ENCODE measurements at regions not wholly inside any gene's neighbourhood (a gene's known extent, or its start where the extent isn't known, plus 50 kb on each side); places are given as distances from the start of the nearest gene placed in this dataset.
"Not testable (repeated sequence)": the region's sequence is repeated elsewhere in the genome, so short reads cannot be mapped to it uniquely, and the experiment has no call there.

GRCh38 chr2:17249249-17249648, 269.0 kb downstream of the RAD51AP2 start:
- no peak for DNase-seq

- no peak for DNase-seq
Measured at GRCh38 chr2:17245906-17246305, 272.3 kb downstream of the RAD51AP2 start.

- DNase-seq, result no peak
Measured at GRCh38 chr2:17242813-17243485, 275.3 kb downstream of the RAD51AP2 start.

GRCh38 chr2:17239550-17239949, 278.7 kb downstream of the RAD51AP2 start:
- DNase-seq, result no peak

GRCh38 chr2:17235167-17235566, 283.1 kb downstream of the RAD51AP2 start:
- no peak for DNase-seq

- DNase-seq, result no peak
Measured at GRCh38 chr2:17232776-17233556, 285.3 kb downstream of the RAD51AP2 start.

- DNase-seq, result no peak
Measured at GRCh38 chr2:17231394-17231965, 286.8 kb downstream of the RAD51AP2 start.

- DNase-seq, result no peak
Measured at GRCh38 chr2:17229414-17229813, 288.8 kb downstream of the RAD51AP2 start.

GRCh38 chr2:17228461-17228860, 289.8 kb downstream of the RAD51AP2 start:
- DNase-seq, result no peak

GRCh38 chr2:17227856-17228255, 290.4 kb downstream of the RAD51AP2 start:
- no peak for DNase-seq

- no peak for DNase-seq
Measured at GRCh38 chr2:17226941-17227490, 291.2 kb downstream of the RAD51AP2 start.

- no peak for DNase-seq
Measured at GRCh38 chr2:17223211-17223610, 295.0 kb downstream of the RAD51AP2 start.

- no peak for DNase-seq
Measured at GRCh38 chr2:17208511-17208910, 309.7 kb downstream of the RAD51AP2 start.

- DNase-seq, result no peak
Measured at GRCh38 chr2:17206771-17207170, 311.5 kb downstream of the RAD51AP2 start.

- not testable (repeated sequence) for DNase-seq
Measured at GRCh38 chr2:17204214-17204613, 314.0 kb downstream of the RAD51AP2 start.

GRCh38 chr2:17202628-17203027, 315.6 kb downstream of the RAD51AP2 start:
- DNase-seq, result not testable (repeated sequence)

- DNase-seq, result no peak
Measured at GRCh38 chr2:17199741-17200140, 318.5 kb downstream of the RAD51AP2 start.

GRCh38 chr2:17196380-17196779, 321.9 kb downstream of the RAD51AP2 start:
- DNase-seq, result no peak

- DNase-seq, result no peak
Measured at GRCh38 chr2:17195016-17195415, 323.2 kb downstream of the RAD51AP2 start.

GRCh38 chr2:17194083-17194482, 324.2 kb downstream of the RAD51AP2 start:
- DNase-seq, result no peak

- DNase-seq, result not testable (repeated sequence)
Measured at GRCh38 chr2:17193433-17193890, 324.8 kb downstream of the RAD51AP2 start.

- no peak for DNase-seq
Measured at GRCh38 chr2:17191223-17191622, 327.0 kb downstream of the RAD51AP2 start.

- no peak for DNase-seq
Measured at GRCh38 chr2:17190527-17190926, 327.7 kb downstream of the RAD51AP2 start.

- DNase-seq, result no peak
Measured at GRCh38 chr2:17188721-17189120, 329.5 kb downstream of the RAD51AP2 start.
